IMR-90 (cell line): ENCODE measurements at regions not wholly inside any gene's neighbourhood (a gene's known extent, or its start where the extent isn't known, plus 50 kb on each side); places are given as distances from the start of the nearest gene placed in this dataset.

Experiments used
- ATAC-seq: fragments of 200-7000 bp; cut with Tn5 transposase; 2 replicates; pipeline ENCODE4 v1.9.1; 2020; ENCODE audit warnings: low read depth, mild to moderate bottlenecking, moderate library complexity
- BruUV-seq: library from RNA; stranded (reverse); fragments of 400-500 nt; replicated peaks from 2 replicates; lab custom pipeline; 2021; lab: Mats Ljungman, UMichigan
- CTCF ChIA-PET: fragments of 300-600 bp; formaldehyde crosslinking; extraction: SDS; loops from one replicate; lab custom pipeline; 2021; ENCODE audit warnings: antibody characterized with exemption; lab: Yijun Ruan, JAX
- POLR2A ChIA-PET: fragments of 300-600 bp; sonication (Branson Sonifier 250); formaldehyde crosslinking; loops from one replicate; lab custom pipeline; 2022; ENCODE audit warnings: antibody characterized with exemption; ENCODE audit not compliant: unreplicated experiment; lab: Charles Lee
- DNase-seq: peaks from one replicate; pipeline ENCODE4 v3.0.0; 2013
- H2AFZ ChIP-seq: replicated peaks from 2 replicates; pipeline ENCODE3; 2013; ENCODE audit warnings: low read length, mild to moderate bottlenecking; ENCODE audit not compliant: poor library complexity
- H2AK5ac ChIP-seq: 2 replicates; pipeline ENCODE4 v1.6.1; 2013; ENCODE audit warnings: low read depth, low read length, inconsistent platforms
- H2AK9ac ChIP-seq: replicated peaks from 2 replicates; pipeline ENCODE3; 2013; ENCODE audit warnings: mild to moderate bottlenecking, low read depth, low read length, moderate library complexity; ENCODE audit not compliant: poor library complexity
- H2BK120ac ChIP-seq: 2 replicates; pipeline ENCODE4 v1.6.1; 2013; ENCODE audit warnings: low read depth, low read length, inconsistent platforms
- H2BK15ac ChIP-seq: 3 replicates; pipeline ENCODE4 v1.6.1; 2013; ENCODE audit warnings: low read depth, low read length, inconsistent platforms
- H2BK20ac ChIP-seq: 2 replicates; pipeline ENCODE4 v1.6.1; 2013; ENCODE audit warnings: low read depth, mild to moderate bottlenecking, inconsistent platforms, low read length, moderate library complexity
- H2BK5ac ChIP-seq: 2 replicates; pipeline ENCODE4 v1.6.1; 2013; ENCODE audit warnings: mild to moderate bottlenecking, low read depth, low read length, inconsistent platforms; ENCODE audit not compliant: poor library complexity, severe bottlenecking
- H3K14ac ChIP-seq: replicated peaks from 2 replicates; pipeline ENCODE4 v1.6.1; 2013; ENCODE audit warnings: low read depth, low read length, inconsistent platforms
- H3K18ac ChIP-seq: 2 replicates; pipeline ENCODE4 v1.6.1; 2013; ENCODE audit warnings: low read depth, low read length, control low read depth
- H3K23ac ChIP-seq: 2 replicates; pipeline ENCODE4 v1.6.1; 2013; ENCODE audit warnings: low read depth, low read length, inconsistent platforms
- H3K27ac ChIP-seq: 2 replicates; pipeline ENCODE4 v1.5.1; 2013; ENCODE audit warnings: mild to moderate bottlenecking, control low read depth, low read length; ENCODE audit not compliant: insufficient read depth
- H3K27me3 ChIP-seq: 2 replicates; pipeline ENCODE4 v1.6.1; 2013; ENCODE audit warnings: low read length; ENCODE audit not compliant: control insufficient read depth, insufficient read depth
- H3K36me3 ChIP-seq: 2 replicates; pipeline ENCODE4 v1.6.1; 2013; ENCODE audit warnings: low read length, mixed read lengths; ENCODE audit not compliant: control insufficient read depth, insufficient read depth
- H3K4ac ChIP-seq: 2 replicates; pipeline ENCODE4 v1.6.1; 2013; ENCODE audit warnings: low read depth, low read length, inconsistent platforms
- H3K4me1 ChIP-seq: 2 replicates; pipeline ENCODE4 v1.6.1; 2013; ENCODE audit warnings: low read length, mixed read lengths; ENCODE audit not compliant: control insufficient read depth, insufficient read depth
- H3K4me2 ChIP-seq: 2 replicates; pipeline ENCODE4 v1.6.1; 2013; ENCODE audit warnings: low read depth, mild to moderate bottlenecking, control low read depth, low read length, moderate library complexity
- H3K4me3 ChIP-seq: 2 replicates; pipeline ENCODE4 v1.5.1; 2013; ENCODE audit warnings: low read depth, mild to moderate bottlenecking, control low read depth, low read length, moderate library complexity; ENCODE audit not compliant: insufficient read depth
- H3K56ac ChIP-seq: 2 replicates; pipeline ENCODE4 v1.6.1; 2013; ENCODE audit warnings: low read length, inconsistent platforms; ENCODE audit not compliant: insufficient read depth; ENCODE audit errors: extremely low read depth
- H3K79me1 ChIP-seq, 2 experiments: 2 replicates each; pipeline ENCODE4 v1.6.1; 2013; ENCODE audit warnings: low read length in 2 of 2, inconsistent platforms in 1 of 2, low read depth in 1 of 2
- H3K9ac ChIP-seq: 2 replicates; pipeline ENCODE4 v1.6.1; 2013; ENCODE audit warnings: low read depth, low read length, control low read depth
- H3K9me1 ChIP-seq: 2 replicates; pipeline ENCODE4 v1.6.1; 2013; ENCODE audit warnings: low read length, inconsistent platforms; ENCODE audit not compliant: insufficient read depth
- H3K9me3 ChIP-seq: 2 replicates; pipeline ENCODE4 v1.6.1; 2013; ENCODE audit warnings: low read length; ENCODE audit not compliant: control insufficient read depth, insufficient read depth
- H4K20me1 ChIP-seq: 2 replicates; pipeline ENCODE4 v1.6.1; 2013; ENCODE audit warnings: low read length, inconsistent platforms; ENCODE audit not compliant: insufficient read depth
- H4K5ac ChIP-seq: 2 replicates; pipeline ENCODE4 v1.6.1; 2013; ENCODE audit warnings: mild to moderate bottlenecking, low read depth, low read length, control low read depth
- H4K8ac ChIP-seq, 2 experiments: 2 replicates each; pipeline ENCODE4 v1.6.1; 2013; ENCODE audit warnings: low read depth in 2 of 2, low read length in 2 of 2, control low read depth in 1 of 2, inconsistent platforms in 1 of 2
- H4K91ac ChIP-seq: 2 replicates; pipeline ENCODE4 v1.6.1; 2013; ENCODE audit warnings: low read depth, low read length, inconsistent platforms; ENCODE audit not compliant: insufficient read depth
- BHLHE40 ChIP-seq: fragments of 150-350 bp; IDR thresholded peaks from 2 replicates; pipeline ENCODE4 v1.6.1; 2016; ENCODE audit warnings: mild to moderate bottlenecking, low read depth, low read length
- CEBPB ChIP-seq: IDR thresholded peaks from 2 replicates; pipeline ENCODE4 v1.6.1; 2012; ENCODE audit warnings: low read depth, low read length, improper control_type of control experiment
- CHD1 ChIP-seq: IDR thresholded peaks from 2 replicates; pipeline ENCODE4 v1.6.1; 2012; ENCODE audit warnings: low read depth, low read length, improper control_type of control experiment
- FOS ChIP-seq: fragments of 150-350 bp; IDR thresholded peaks from 2 replicates; pipeline ENCODE4 v1.6.1; 2016; ENCODE audit warnings: low read depth, low read length
- MAFK ChIP-seq: IDR thresholded peaks from 2 replicates; pipeline ENCODE4 v1.6.1; 2012; ENCODE audit warnings: low read depth, low read length, improper control_type of control experiment
- MAZ ChIP-seq: IDR thresholded peaks from 2 replicates; pipeline ENCODE4 v1.6.1; 2012; ENCODE audit warnings: low read depth, mild to moderate bottlenecking, low read length, improper control_type of control experiment, moderate library complexity, borderline replicate concordance
- MXI1 ChIP-seq: IDR thresholded peaks from 2 replicates; pipeline ENCODE4 v1.6.1; 2012; ENCODE audit warnings: low read depth, mild to moderate bottlenecking, low read length, moderate library complexity, borderline replicate concordance
- NFE2L2 ChIP-seq: fragments of 150-350 bp; IDR thresholded peaks from 2 replicates; pipeline ENCODE4 v1.6.1; 2016; ENCODE audit warnings: low read depth, mild to moderate bottlenecking, low read length
- POLR2A ChIP-seq: IDR thresholded peaks from 2 replicates; pipeline ENCODE4 v1.6.1; 2012; ENCODE audit warnings: mild to moderate bottlenecking, low read depth, low read length
- RAD21 ChIP-seq: IDR thresholded peaks from 2 replicates; pipeline ENCODE4 v1.6.1; 2012; ENCODE audit warnings: low read length, improper control_type of control experiment
- RCOR1 ChIP-seq: IDR thresholded peaks from 2 replicates; pipeline ENCODE4 v1.6.1; 2012; ENCODE audit warnings: mild to moderate bottlenecking, low read length, improper control_type of control experiment; ENCODE audit not compliant: insufficient replicate concordance
- RFX5 ChIP-seq: IDR thresholded peaks from 2 replicates; pipeline ENCODE4 v1.8.0; 2012; ENCODE audit warnings: low read depth, mild to moderate bottlenecking, low read length, moderate library complexity
- SMC3 ChIP-seq: fragments of 150-350 bp; IDR thresholded peaks from 2 replicates; pipeline ENCODE4 v1.6.1; 2016; ENCODE audit warnings: low read depth, mild to moderate bottlenecking, antibody characterized with exemption, low read length, moderate library complexity
- WGBS, 2 experiments: methylation state at CpG; one replicate each; pipeline versions ENCODE4 v1.1.5 to v1.1.7; 2013; ENCODE audit warnings: missing lambda C conversion rate in 2 of 2; ENCODE audit not compliant: insufficient read length in 1 of 2; ENCODE audit errors: extremely low coverage in 2 of 2; 5-methylcytosine and 5-hydroxymethylcytosine counted together
- dilution Hi-C: fragments of 300-500 bp; cut with HindIII; formaldehyde crosslinking; loops from one replicate; pipeline ENCODE4 v1.14.3; 2018; ENCODE audit warnings: low sequenced_read_pairs; ENCODE audit not compliant: unreplicated experiment
- in situ Hi-C: fragments of 300-500 bp; cut with MboI; formaldehyde crosslinking; loops from 3 replicates; pipeline ENCODE4 v1.14.3; 2019; ENCODE audit warnings: low sequenced_read_pairs, inconsistent platforms, mixed read lengths
- intact Hi-C: fragments of 100-400 bp; cut with micrococcal nuclease; formaldehyde crosslinking; loops from 2 replicates; pipeline ENCODE4 v1.10.0; 2022
- TF ChIP-seq, protein P1 (sequence below): fragments of 150-350 bp; IDR thresholded peaks from 2 replicates; pipeline ENCODE4 v1.6.1; 2017; ENCODE audit warnings: mild to moderate bottlenecking, antibody characterized with exemption, low read length, low read depth
- TF ChIP-seq, protein P2 (sequence below): conservative IDR thresholded peaks from 2 replicates; pipeline ENCODE4 v1.5.1; 2012; ENCODE audit warnings: mild to moderate bottlenecking, low read depth, low read length, improper control_type of control experiment
- TF ChIP-seq, protein P3 (sequence below): fragments of 150-350 bp; IDR thresholded peaks from 2 replicates; pipeline ENCODE4 v1.6.1; 2016; ENCODE audit warnings: low read depth, mild to moderate bottlenecking, low read length, moderate library complexity, borderline replicate concordance

DNA sequence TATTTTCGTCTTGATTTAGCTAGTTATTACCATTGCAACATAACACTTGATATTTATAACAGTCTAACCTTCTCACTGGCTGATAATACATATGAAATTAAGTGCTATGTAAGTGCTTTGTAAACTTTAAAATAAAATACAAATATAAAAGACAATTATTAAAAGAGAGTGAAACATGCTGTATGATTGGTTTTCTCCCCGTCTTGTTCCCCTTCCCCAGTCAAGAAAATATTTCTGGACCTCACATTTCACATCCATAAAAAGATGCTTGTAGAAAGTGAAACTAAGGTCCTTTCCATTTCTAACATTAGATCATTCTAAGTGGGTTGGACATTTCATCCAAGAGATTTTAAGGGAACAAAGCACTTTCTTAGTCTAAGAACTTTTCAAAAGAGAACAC, 310.2 kb upstream of the LRATD1 start:
- H3K4ac ChIP-seq: no peak overlapping the region
- intact Hi-C loops: no loop called here
- no peak overlapping the region for H3K4me3 ChIP-seq
- no peak overlapping the region for H2BK120ac ChIP-seq
- ChIA-PET CTCF (no interaction called here), POLR2A (no interaction called here)
- no TSS peak for BruUV-seq
- H4K20me1 ChIP-seq: no peaks in the 10 kb centered on the region
- DNase-seq (no peak), ATAC-seq (no peak)
- H3K79me1 ChIP-seq: no peaks in the 10 kb centered on the region
- no peak overlapping the region for H2AFZ ChIP-seq
- H3K9me3 ChIP-seq: peaks cover 5% of the 10 kb centered on the region; the same call in 1 of the 2 replicates
- no peak overlapping the region for H2AK5ac ChIP-seq
- no peak overlapping the region for H3K4me2 ChIP-seq
- H4K5ac ChIP-seq: no peak overlapping the region
- H3K14ac ChIP-seq: no peak overlapping the region
- no peak overlapping the region for H4K91ac ChIP-seq
- no peak overlapping the region for H3K23ac ChIP-seq
- H3K27ac ChIP-seq: no peak overlapping the region
- no peak overlapping the region for H2BK5ac ChIP-seq
- H2BK20ac ChIP-seq: no peak overlapping the region
- no peaks in the 10 kb centered on the region for H3K36me3 ChIP-seq
- dilution Hi-C loops: no loop called here
- no peak overlapping the region for H4K8ac ChIP-seq
- no peak overlapping the region for H3K18ac ChIP-seq
- H3K9ac ChIP-seq: no peak overlapping the region
- no peak overlapping the region for H2AK9ac ChIP-seq
- no peak overlapping the region for H3K56ac ChIP-seq
- in situ Hi-C loops: no loop called here
- no peak for TF ChIP-seq NFE2L2
- no peak for TF ChIP-seq MAFK
- no peak for TF ChIP-seq RFX5
- no peak for TF ChIP-seq SMC3
- TF ChIP-seq, protein P1, sequence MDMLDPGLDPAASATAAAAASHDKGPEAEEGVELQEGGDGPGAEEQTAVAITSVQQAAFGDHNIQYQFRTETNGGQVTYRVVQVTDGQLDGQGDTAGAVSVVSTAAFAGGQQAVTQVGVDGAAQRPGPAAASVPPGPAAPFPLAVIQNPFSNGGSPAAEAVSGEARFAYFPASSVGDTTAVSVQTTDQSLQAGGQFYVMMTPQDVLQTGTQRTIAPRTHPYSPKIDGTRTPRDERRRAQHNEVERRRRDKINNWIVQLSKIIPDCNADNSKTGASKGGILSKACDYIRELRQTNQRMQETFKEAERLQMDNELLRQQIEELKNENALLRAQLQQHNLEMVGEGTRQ: no peak
- no peak for TF ChIP-seq MAZ
- TF ChIP-seq BHLHE40: no peak
- TF ChIP-seq, protein P2, sequence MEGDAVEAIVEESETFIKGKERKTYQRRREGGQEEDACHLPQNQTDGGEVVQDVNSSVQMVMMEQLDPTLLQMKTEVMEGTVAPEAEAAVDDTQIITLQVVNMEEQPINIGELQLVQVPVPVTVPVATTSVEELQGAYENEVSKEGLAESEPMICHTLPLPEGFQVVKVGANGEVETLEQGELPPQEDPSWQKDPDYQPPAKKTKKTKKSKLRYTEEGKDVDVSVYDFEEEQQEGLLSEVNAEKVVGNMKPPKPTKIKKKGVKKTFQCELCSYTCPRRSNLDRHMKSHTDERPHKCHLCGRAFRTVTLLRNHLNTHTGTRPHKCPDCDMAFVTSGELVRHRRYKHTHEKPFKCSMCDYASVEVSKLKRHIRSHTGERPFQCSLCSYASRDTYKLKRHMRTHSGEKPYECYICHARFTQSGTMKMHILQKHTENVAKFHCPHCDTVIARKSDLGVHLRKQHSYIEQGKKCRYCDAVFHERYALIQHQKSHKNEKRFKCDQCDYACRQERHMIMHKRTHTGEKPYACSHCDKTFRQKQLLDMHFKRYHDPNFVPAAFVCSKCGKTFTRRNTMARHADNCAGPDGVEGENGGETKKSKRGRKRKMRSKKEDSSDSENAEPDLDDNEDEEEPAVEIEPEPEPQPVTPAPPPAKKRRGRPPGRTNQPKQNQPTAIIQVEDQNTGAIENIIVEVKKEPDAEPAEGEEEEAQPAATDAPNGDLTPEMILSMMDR: no peak
- TF ChIP-seq, protein P3, sequence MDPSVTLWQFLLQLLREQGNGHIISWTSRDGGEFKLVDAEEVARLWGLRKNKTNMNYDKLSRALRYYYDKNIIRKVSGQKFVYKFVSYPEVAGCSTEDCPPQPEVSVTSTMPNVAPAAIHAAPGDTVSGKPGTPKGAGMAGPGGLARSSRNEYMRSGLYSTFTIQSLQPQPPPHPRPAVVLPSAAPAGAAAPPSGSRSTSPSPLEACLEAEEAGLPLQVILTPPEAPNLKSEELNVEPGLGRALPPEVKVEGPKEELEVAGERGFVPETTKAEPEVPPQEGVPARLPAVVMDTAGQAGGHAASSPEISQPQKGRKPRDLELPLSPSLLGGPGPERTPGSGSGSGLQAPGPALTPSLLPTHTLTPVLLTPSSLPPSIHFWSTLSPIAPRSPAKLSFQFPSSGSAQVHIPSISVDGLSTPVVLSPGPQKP: no peak
- no peak for TF ChIP-seq CEBPB
- no peak for TF ChIP-seq RAD21
- no peak for TF ChIP-seq POLR2A
- no peak for TF ChIP-seq FOS
- TF ChIP-seq CHD1: no peak
- no peak for TF ChIP-seq RCOR1
- no peak for TF ChIP-seq MXI1
- H3K27me3 ChIP-seq: no peaks in the 10 kb centered on the region
- no CpG with 5 or more reads among the region's 2 CpGs for WGBS, 2 experiments
- H2BK15ac ChIP-seq: no peak overlapping the region
- H3K4me1 ChIP-seq: no peaks in the 10 kb centered on the region
- H3K9me1 ChIP-seq: no peaks in the 10 kb centered on the region
